ENCODE measurements at regions not wholly inside any gene's neighbourhood (a gene's known extent, or its start where the extent isn't known, plus 50 kb on each side); places are given as distances from the start of the nearest gene placed in this dataset.

DNA sequence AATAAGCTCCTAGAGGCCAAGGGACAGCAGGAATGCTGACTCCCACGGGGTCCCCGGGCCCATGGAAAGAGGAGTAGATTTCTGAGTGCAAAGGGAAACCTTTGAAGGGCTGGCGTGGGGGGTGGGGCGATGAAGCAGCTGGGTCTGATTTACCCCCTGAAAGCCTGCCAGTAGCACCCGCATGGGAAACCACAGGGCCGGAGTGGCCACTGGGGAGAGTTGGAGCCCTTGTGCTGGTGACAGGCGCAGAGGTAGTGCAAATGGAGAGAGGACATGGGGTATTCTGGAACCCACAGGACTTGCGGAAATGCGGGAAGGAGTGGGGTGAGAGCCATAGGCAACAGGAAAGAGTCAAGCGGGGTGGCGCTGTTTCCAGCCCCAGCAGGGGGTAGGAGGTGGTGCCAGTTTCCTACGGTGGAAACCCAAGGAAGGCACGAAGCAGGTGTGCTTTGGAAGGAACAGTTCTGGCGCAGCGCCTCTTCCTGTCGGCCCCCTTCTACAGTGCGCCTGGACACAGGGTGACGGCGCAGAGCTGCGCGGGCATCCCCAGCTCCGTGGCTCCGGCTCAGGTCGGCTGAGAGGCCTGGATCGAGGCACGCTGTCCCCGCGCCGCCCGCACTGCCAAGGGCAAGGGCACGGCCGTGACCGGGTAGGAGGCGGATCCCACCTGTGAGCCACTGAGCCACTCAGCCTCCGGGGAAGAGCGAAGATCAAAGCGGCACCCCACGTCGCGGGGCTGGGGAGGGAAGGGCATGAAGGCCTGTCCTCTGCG is 149.0 kb upstream of the GLI2 start:
- Histone ChIP-seq H3K9ac (no peak overlapping the region), H2AFZ (replicated peaks) (no peak overlapping the region), H3F3A (ENCODE audit: low read depth) (peaks cover 21% of the 10 kb centered on the region), H3K27ac (no peak overlapping the region), H3K27me3 (peaks cover 97% of the 10 kb centered on the region), H3K4me2 (peak overlapping the region; percentile 94), H3K4me3 (peak overlapping the region; percentile 52), H3K36me3 (no peaks in the 10 kb centered on the region), H3K79me2 (ENCODE audit: low read depth) (no peaks in the 10 kb centered on the region), H3K9me3 (ENCODE audit: low read depth) (no peaks in the 10 kb centered on the region), H4K20me1 (ENCODE audit: low read depth) (peaks cover 7% of the 10 kb centered on the region), H3K4me1 (peaks cover 19% of the 10 kb centered on the region)
- TF ChIP-seq EZH2phosphoT487 (IDR thresholded peaks at IDR 0.05) (peak; percentile 4), EZH2 (IDR thresholded peaks at IDR 0.05) (peak; percentile 36)
- TF ChIP-seq, protein P1, sequence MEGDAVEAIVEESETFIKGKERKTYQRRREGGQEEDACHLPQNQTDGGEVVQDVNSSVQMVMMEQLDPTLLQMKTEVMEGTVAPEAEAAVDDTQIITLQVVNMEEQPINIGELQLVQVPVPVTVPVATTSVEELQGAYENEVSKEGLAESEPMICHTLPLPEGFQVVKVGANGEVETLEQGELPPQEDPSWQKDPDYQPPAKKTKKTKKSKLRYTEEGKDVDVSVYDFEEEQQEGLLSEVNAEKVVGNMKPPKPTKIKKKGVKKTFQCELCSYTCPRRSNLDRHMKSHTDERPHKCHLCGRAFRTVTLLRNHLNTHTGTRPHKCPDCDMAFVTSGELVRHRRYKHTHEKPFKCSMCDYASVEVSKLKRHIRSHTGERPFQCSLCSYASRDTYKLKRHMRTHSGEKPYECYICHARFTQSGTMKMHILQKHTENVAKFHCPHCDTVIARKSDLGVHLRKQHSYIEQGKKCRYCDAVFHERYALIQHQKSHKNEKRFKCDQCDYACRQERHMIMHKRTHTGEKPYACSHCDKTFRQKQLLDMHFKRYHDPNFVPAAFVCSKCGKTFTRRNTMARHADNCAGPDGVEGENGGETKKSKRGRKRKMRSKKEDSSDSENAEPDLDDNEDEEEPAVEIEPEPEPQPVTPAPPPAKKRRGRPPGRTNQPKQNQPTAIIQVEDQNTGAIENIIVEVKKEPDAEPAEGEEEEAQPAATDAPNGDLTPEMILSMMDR (IDR thresholded peaks at IDR 0.05) = no peak
- Mint-ChIP-seq H3K36me3 (peaks cover 2% of the 10 kb centered on the region), H3K27ac (peak overlapping the region; percentile 74), H3K4me3 (peak overlapping the region; percentile 78), H3K27me3 (ENCODE audit: insufficient read depth, low read depth) (peaks cover 48% of the 10 kb centered on the region), H3K4me1 (peaks cover 31% of the 10 kb centered on the region), H3K9me3 (peaks cover 8% of the 10 kb centered on the region)
- no peak for DNase-seq (ENCODE audit: low spot score)

DNA sequence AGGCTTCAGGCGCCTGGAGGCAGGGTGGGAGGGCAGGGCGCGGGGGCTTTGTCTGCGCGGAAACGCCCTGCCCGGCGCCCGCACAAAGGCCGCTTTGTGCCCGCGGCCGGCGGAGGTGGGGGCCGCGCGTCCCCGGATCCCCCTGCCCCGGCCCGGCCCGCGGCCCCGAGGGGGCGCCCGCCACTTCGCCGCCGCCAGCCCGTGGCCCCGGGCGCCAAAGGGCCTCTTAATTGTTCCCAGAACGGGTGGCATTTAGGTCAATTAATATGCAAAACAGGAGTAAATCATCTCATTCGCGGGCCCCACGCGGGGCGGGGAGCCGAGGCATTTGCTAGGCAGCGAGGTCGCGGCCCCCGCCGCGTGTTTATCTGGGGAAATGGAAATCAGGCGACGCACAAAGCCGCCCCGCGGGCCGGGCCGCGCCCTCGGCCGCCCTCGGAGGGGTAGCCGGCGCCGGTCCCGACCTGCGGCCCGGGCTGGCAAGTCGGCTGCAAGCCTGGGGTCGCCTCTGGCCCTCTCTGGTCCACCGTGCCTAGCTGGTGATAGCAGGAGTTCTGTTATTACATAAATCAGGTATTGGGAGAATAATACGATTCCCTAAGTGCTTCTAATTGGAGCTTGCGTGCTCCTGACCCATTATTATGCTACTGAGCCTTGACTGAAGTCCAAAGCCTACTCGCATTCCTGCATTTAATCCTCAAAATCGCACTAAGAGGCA is 148.2 kb upstream of the GLI2 start:
- peaks cover 98% of the 10 kb centered on the region for H3K27me3 ChIP-seq
- Mint-ChIP-seq H3K4me1 (peaks cover 38% of the 10 kb centered on the region), H3K4me3 (peak overlapping the region; percentile 57), H3K36me3 (peaks cover 2% of the 10 kb centered on the region), H3K9me3 (peaks cover 8% of the 10 kb centered on the region), H3K27ac (no peak overlapping the region), H3K27me3 (ENCODE audit: insufficient read depth, low read depth) (peaks cover 52% of the 10 kb centered on the region)
- DNase-seq (ENCODE audit: low spot score) = peak; percentile 82
- H4K20me1 ChIP-seq (ENCODE audit: low read depth) = peaks cover 7% of the 10 kb centered on the region
- H3F3A ChIP-seq (ENCODE audit: low read depth) = peaks cover 21% of the 10 kb centered on the region
- no peak overlapping the region for H3K27ac ChIP-seq
- peaks cover 19% of the 10 kb centered on the region for H3K4me1 ChIP-seq
- no peaks in the 10 kb centered on the region for H3K79me2 ChIP-seq (ENCODE audit: low read depth)
- no peak overlapping the region for H3K9ac ChIP-seq
- H2AFZ ChIP-seq (replicated peaks) = no peak overlapping the region
- H3K4me2 ChIP-seq = peak overlapping the region; percentile 94
- TF ChIP-seq, protein P1 (IDR thresholded peaks at IDR 0.05) = peak; percentile 32
- peak; percentile 63 for TF ChIP-seq EZH2phosphoT487 (IDR thresholded peaks at IDR 0.05)
- peak; percentile 73 for TF ChIP-seq EZH2 (IDR thresholded peaks at IDR 0.05)
- peak overlapping the region; percentile 52 for H3K4me3 ChIP-seq
- H3K9me3 ChIP-seq (ENCODE audit: low read depth) = no peaks in the 10 kb centered on the region
- no peaks in the 10 kb centered on the region for H3K36me3 ChIP-seq

DNA sequence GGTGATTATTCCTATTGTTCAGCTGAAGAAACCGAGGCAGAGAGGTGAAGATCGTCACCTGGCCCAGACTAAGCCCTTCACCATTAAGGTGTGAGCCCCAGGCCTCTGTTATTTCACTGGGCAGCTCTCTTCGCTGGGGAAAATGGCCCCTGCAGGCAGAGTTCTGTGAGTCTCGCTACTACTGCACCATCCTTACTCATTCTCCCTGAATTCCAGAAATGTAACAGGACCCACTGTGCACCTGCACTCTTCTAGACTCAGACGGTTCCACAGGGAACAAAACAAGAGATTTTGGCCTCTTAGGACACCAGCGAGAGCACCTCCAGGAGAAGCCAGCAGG is 147.7 kb upstream of the GLI2 start:
- peaks cover 2% of the 10 kb centered on the region for H3K36me3 Mint-ChIP-seq
- H3F3A ChIP-seq (ENCODE audit: low read depth) = peaks cover 21% of the 10 kb centered on the region
- peaks cover 94% of the 10 kb centered on the region for H3K27me3 ChIP-seq
- H3K9ac ChIP-seq = no peak overlapping the region
- no peak overlapping the region for H2AFZ ChIP-seq (replicated peaks)
- no peak for DNase-seq (ENCODE audit: low spot score)
- TF ChIP-seq EZH2 (IDR thresholded peaks at IDR 0.05) = no peak
- TF ChIP-seq, protein P1 (IDR thresholded peaks at IDR 0.05) = no peak
- no peak for TF ChIP-seq EZH2phosphoT487 (IDR thresholded peaks at IDR 0.05)
- H3K4me1 ChIP-seq = peaks cover 19% of the 10 kb centered on the region
- H3K79me2 ChIP-seq (ENCODE audit: low read depth) = no peaks in the 10 kb centered on the region
- no peaks in the 10 kb centered on the region for H3K9me3 ChIP-seq (ENCODE audit: low read depth)
- peak overlapping the region; percentile 94 for H3K4me2 ChIP-seq
- peaks cover 52% of the 10 kb centered on the region for H3K27me3 Mint-ChIP-seq (ENCODE audit: insufficient read depth, low read depth)
- H3K27ac ChIP-seq = no peak overlapping the region
- peaks cover 38% of the 10 kb centered on the region for H3K4me1 Mint-ChIP-seq
- H4K20me1 ChIP-seq (ENCODE audit: low read depth) = peaks cover 7% of the 10 kb centered on the region
- H3K36me3 ChIP-seq = no peaks in the 10 kb centered on the region
- peaks cover 8% of the 10 kb centered on the region for H3K9me3 Mint-ChIP-seq
- no peak overlapping the region for H3K27ac Mint-ChIP-seq
- peak overlapping the region; percentile 52 for H3K4me3 ChIP-seq
- peak overlapping the region; percentile 57 for H3K4me3 Mint-ChIP-seq
